ENCODE measurements at regions not wholly inside any gene's neighbourhood (a gene's known extent, or its start where the extent isn't known, plus 50 kb on each side); places are given as distances from the start of the nearest gene placed in this dataset.

GRCh38 chr13:103514619-103515018 lies 448.4 kb upstream of the SLC10A2 start:
- TF ChIP-seq CTCF (IDR thresholded peaks at IDR 0.05; ENCODE audit: low read depth, low read length): no peak
- no peak for TF ChIP-seq EZH2phosphoT487 (IDR thresholded peaks at IDR 0.05; ENCODE audit: low read depth)

Measured in OCI-LY3 (cell line).